HG03045 (cell line): ENCODE measurements at regions not wholly inside any gene's neighbourhood (a gene's known extent, or its start where the extent isn't known, plus 50 kb on each side); places are given as distances from the start of the nearest gene placed in this dataset.
"Not testable (repeated sequence)": the region's sequence is repeated elsewhere in the genome, so short reads cannot be mapped to it uniquely, and the experiment has no call there.

Experiments
- ATAC-seq: cut with Tn5 transposase; IDR thresholded peaks from one replicate; pipeline ENCODE4 v1.9.1; 2021; ENCODE audit warnings: mild to moderate bottlenecking, moderate library complexity; ENCODE audit not compliant: unreplicated experiment

DNA sequence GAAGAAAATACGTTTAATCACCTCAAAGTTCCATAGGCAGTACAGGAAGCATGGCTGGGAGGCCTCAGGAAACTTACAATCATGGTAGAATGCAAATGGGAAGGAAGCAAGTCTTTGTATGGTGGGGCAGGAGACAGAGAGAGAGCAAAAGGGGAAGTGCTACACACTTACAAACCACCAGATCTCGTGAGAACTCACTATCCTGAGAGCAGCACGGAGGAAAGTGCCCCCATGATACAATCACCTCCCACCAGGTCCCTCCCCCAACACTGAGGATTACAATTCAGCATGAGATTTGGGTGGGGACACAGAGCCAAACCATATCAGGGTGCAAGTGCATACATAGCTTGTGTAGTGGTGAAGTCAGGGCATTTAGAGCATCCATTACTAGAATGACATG, 92.3 kb upstream of the ANKRD10 start:
- no peak for ATAC-seq

GRCh38 chr13:111006506-111007031, 91.7 kb upstream of the ANKRD10 start:
- ATAC-seq, result no peak

GRCh38 chr13:111005808-111006505, 91.1 kb upstream of the ANKRD10 start:
- no peak for ATAC-seq

DNA sequence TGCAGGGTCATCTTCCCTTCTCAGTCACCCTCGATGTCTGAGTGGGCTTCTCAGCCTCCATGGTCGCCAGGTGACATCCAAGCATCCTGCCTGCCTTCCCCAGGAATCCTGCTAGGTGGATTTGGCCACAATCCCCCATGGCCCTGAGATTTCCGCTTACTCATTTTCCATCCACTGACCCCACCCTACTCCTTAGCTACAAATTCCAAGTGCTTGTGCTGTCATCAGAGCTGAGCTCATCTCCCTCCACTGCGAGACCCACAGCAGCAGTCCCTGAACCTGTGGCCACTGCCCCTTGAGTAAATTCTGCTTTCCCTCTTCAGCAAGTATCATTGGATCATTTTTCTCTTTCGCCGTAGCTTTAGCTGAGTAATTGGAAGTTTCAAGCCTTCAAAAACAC, 90.5 kb upstream of the ANKRD10 start:
- no peak for ATAC-seq

GRCh38 chr13:111004444-111004843, 89.6 kb upstream of the ANKRD10 start:
- no peak for ATAC-seq

GRCh38 chr13:111001636-111002035, 86.8 kb upstream of the ANKRD10 start:
- no peak for ATAC-seq

DNA sequence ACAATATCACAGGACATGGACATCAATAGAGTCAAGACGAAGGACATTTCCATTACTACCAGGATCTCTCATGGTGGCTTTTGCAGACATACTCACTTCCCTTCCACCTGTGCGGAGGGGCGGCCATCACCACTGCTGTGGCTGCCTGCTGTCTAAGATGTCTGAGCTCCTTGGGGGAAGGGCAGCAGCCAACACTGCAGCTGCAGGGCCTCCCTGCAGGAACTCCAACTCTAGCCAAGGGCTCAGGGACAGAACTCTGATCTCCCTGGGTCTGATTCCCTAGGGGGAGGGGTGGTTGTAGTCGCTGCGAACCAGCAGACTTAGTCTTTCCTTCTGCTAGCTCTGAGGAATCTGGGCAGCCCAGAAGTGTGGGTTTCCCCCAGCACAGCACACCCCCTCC, 78.9 kb upstream of the ANKRD10 start:
- no peak for ATAC-seq

GRCh38 chr13:110991991-110992508, 77.2 kb upstream of the ANKRD10 start:
- no peak for ATAC-seq

GRCh38 chr13:110989331-110989730, 74.5 kb upstream of the ANKRD10 start:
- ATAC-seq, result no peak

DNA sequence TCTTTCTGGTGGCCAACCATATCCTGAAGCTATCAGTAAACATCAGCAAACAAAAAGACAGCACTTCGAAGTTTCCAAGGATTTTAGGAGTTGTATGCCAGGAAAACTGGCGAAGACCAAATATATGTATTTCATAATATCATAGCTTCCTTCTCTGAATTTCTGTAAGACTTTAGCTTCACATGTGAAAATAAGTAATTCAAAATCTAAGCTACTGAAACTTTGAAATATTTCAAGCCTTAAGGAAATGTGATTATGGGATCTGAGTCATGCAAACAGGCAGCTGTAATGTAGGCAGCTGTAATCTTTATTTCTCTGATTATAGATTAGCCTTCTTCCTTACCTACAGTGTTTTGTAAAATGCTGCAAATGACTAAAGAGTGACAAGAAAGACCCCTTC, 70.7 kb upstream of the ANKRD10 start:
- no peak for ATAC-seq

- ATAC-seq, result no peak
Observed at GRCh38 chr13:110984798-110985197, 69.9 kb upstream of the ANKRD10 start.

DNA sequence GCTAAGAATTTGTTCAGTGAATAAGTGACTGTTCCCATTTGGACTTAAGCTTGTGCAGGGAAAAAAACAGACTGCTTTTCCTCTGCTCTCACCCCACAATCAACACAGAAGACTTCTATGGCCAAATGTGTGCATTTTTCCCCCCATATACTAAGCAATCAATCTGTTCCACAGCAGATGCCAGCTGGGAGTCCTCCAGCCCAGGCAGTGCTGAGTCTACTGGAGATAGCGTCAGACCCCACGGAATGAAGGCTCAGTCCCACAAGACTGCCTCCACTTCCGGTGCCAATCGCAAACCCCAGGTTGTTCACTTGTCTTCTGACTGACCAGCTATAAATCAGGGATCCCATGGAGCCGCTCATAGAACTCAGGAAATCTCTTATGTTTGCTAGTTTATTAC, 69.5 kb upstream of the ANKRD10 start:
- ATAC-seq, result no peak

DNA sequence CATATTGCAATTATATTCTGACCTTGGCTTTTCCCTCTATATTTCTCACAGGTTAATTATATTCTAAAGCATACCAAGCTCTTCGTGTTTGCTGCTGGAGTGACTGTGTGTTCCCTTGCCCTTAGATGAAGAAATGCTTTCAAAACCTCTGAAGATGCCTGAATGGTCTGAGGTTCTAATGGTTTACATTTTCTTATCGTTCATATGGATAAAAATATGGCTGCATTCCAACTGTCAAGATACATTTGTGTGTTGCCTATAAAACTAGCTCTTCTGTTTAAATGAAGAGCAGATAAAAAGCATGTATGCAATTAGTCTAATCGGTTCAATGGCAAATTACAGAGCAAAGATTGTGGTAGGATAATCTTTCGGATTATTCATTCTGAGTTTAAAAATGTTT, 68.4 kb upstream of the ANKRD10 start:
- ATAC-seq, result no peak

GRCh38 chr13:110981379-110981778, 66.5 kb upstream of the ANKRD10 start:
- ATAC-seq, result no peak

DNA sequence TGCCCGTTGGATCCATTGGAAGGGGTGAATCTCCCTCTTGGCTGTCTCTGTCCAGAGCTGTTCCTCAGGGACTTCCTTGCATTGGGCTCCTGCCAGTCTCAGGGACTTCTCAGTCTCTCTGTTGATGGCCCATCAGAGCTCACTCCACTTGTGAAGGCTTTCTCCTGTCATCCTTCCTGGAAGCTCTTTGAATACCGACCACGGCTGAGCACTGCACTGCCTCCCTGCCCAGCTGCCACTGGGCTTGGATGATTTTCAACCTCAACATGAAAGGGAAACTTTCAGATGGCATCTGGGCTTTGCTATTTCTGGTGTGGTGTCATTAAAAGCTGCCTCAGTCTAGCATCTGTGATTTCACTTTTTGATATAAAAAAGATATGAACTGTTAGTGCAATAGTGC, 66.1 kb upstream of the ANKRD10 start:
- no peak for ATAC-seq

GRCh38 chr13:110979149-110979548, 64.3 kb upstream of the ANKRD10 start:
- not testable (repeated sequence) for ATAC-seq

- ATAC-seq, result no peak
Observed at GRCh38 chr13:110978390-110978789, 63.5 kb upstream of the ANKRD10 start.

GRCh38 chr13:110976785-110977184, 61.9 kb upstream of the ANKRD10 start:
- ATAC-seq, result no peak

DNA sequence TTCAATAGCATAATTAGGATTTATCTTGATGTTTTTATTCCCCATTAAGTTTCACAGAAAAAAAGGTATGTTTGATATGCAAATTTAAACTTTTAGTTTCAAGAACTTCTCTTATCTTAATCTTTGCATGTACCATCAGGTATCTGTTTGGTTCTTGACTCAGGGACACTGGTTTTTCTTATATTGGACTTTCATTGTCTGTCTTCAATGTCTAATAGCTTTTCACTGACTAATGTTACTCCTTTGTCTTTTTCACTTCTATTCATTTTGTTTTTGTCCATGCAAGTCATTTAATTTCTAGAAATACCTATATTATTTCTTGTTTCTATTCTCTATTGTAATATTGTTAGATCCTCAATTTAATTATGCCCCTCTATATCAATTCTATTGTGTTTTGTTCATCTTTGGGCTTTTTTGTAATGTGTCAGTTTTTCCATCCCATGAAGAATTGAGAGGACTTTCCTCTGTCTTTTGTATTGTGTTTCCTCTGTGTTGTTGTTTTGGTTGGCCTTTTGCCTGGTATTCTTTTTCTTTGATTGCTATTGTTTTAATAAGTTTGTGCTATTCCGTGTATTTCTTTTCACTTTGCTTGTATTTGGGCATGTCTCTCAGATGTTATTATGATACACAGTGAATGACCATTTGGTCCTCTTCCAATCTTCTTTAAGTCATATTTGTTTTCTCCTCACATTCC, 58.3 kb upstream of the ANKRD10 start:
- no peak for ATAC-seq

- ATAC-seq, result no peak
Observed at GRCh38 chr13:110971486-110971885, 56.6 kb upstream of the ANKRD10 start.

DNA sequence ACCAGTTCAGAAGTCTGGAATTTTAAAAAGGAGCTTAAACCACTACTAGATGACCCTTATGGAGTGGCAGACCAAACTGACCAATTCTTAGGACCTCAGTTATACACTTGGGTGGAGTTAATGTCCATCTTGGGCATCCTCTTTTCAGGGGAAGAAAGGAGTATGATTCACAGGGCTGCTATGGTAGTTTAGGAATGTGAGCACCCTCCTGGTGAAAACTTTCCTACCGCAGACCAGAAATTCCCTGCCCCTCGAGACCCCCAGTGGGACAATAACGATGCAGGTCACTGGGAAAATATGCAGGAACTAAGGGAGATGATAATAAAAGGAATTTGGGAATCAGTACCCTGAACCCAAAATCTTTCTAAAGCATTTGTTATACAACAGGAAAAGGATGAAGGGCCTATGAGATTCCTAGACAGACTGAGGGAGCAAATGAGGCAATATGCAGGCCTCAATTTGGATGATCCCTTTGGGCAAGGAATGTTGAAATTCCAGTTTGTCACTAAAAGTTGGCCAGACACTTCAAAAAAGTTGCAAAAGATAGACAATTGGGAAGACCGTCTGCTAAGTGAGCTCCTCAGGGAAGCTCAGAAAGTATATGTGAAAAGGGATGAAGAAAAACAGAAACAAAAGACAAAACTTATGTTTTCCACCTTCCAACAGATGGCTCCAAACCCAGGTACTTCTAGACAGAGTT, 52.4 kb upstream of the ANKRD10 start:
- not testable (repeated sequence) for ATAC-seq

GRCh38 chr13:110965755-110966134, 50.9 kb upstream of the ANKRD10 start:
- ATAC-seq, result no peak
